BJ (cell line): ENCODE measurements at regions not wholly inside any gene's neighbourhood (a gene's known extent, or its start where the extent isn't known, plus 50 kb on each side); places are given as distances from the start of the nearest gene placed in this dataset.

Experiments
- CTCF ChIA-PET: fragments of 350-600 bp; formaldehyde crosslinking; extraction: SDS; loops from one replicate; lab custom pipeline; 2021; ENCODE audit warnings: antibody characterized with exemption, inconsistent platforms; lab: Yijun Ruan, JAX
- POLR2A ChIA-PET: fragments of 300-600 bp; sonication (Branson Sonifier 250); formaldehyde crosslinking; extraction: SDS; loops from one replicate; lab custom pipeline; 2021; ENCODE audit warnings: antibody characterized with exemption; lab: Charles Lee
- DNase-seq: peaks from one replicate; pipeline ENCODE4 v3.0.0-alpha.2; 2011; ENCODE audit warnings: low read depth
- H3K27me3 ChIP-seq: 2 replicates; pipeline ENCODE4 v1.6.0; 2011; ENCODE audit warnings: low read length; ENCODE audit not compliant: control insufficient read depth, insufficient read depth
- H3K36me3 ChIP-seq: 2 replicates; pipeline ENCODE4 v1.5.1; 2011; ENCODE audit warnings: low read length; ENCODE audit not compliant: control insufficient read depth, insufficient read depth
- H3K4me3 ChIP-seq: 2 replicates; pipeline ENCODE4 v1.5.1; 2011; ENCODE audit warnings: low read depth, mild to moderate bottlenecking, control low read depth, low read length
- CTCF ChIP-seq: IDR thresholded peaks from 2 replicates; pipeline ENCODE4 v1.5.1; 2011; ENCODE audit warnings: low read depth, mild to moderate bottlenecking, control low read depth, inconsistent platforms, low read length, moderate library complexity; ENCODE audit not compliant: insufficient read depth

- ChIA-PET CTCF (no interaction called here), POLR2A (no interaction called here)
- no peak for DNase-seq
- no peaks in the 10 kb centered on the region for H3K27me3 ChIP-seq
- H3K4me3 ChIP-seq, result no peak overlapping the region
- H3K36me3 ChIP-seq, result no peaks in the 10 kb centered on the region
- TF ChIP-seq CTCF, result no peak
Observed at GRCh38 chr7:28231176-28231575, 50.6 kb upstream of the JAZF1 start.

- no peak overlapping the region for H3K4me3 ChIP-seq
- ChIA-PET POLR2A (no interaction called here), CTCF (no interaction called here)
- H3K36me3 ChIP-seq, result no peaks in the 10 kb centered on the region
- no peak for TF ChIP-seq CTCF
- H3K27me3 ChIP-seq, result no peaks in the 10 kb centered on the region
- DNase-seq, result no peak
Observed at GRCh38 chr7:28236560-28236959, 56.0 kb upstream of the JAZF1 start.

- no peak for DNase-seq
- CTCF ChIA-PET, result no interaction called here
Observed at GRCh38 chr7:28237363-28237762, 56.8 kb upstream of the JAZF1 start.

GRCh38 chr7:28239823-28240204 lies 59.2 kb upstream of the JAZF1 start:
- ChIA-PET POLR2A (no interaction called here), CTCF (no interaction called here)
- Histone ChIP-seq H3K27me3 (no peaks in the 10 kb centered on the region), H3K36me3 (no peaks in the 10 kb centered on the region), H3K4me3 (no peak overlapping the region)
- TF ChIP-seq CTCF, result no peak
- no peak for DNase-seq

More at GRCh38 chr7:28237363-28237762, 56.8 kb upstream of the JAZF1 start:
- Histone ChIP-seq H3K36me3 (no peaks in the 10 kb centered on the region), H3K4me3 (no peak overlapping the region), H3K27me3 (no peaks in the 10 kb centered on the region)
- no peak for TF ChIP-seq CTCF
- POLR2A ChIA-PET, result no interaction called here

GRCh38 chr7:28240481-28240880 lies 59.9 kb upstream of the JAZF1 start:
- H3K4me3 ChIP-seq, result no peak overlapping the region
- ChIA-PET POLR2A (no interaction called here), CTCF (no interaction called here)
- H3K27me3 ChIP-seq, result no peaks in the 10 kb centered on the region
- TF ChIP-seq CTCF, result no peak
- H3K36me3 ChIP-seq, result no peaks in the 10 kb centered on the region
- no peak for DNase-seq
